Thyroid gland (tissue), 4 donors: ENCODE measurements at regions not wholly inside any gene's neighbourhood (a gene's known extent, or its start where the extent isn't known, plus 50 kb on each side); places are given as distances from the start of the nearest gene placed in this dataset.

ENCODE experiments used
- DNase-seq, 2 donors: peaks; one replicate each; pipeline ENCODE4 v3.0.0-alpha.2; 2019
- H3K27ac ChIP-seq, 3 donors: fragments of 200-600 bp; sonication (generic); 1 replicate in 2 of 3; 2 replicates in 1 of 3; pipeline ENCODE4 v1.5.1; 2016 to 2019; ENCODE audit warnings: mild to moderate bottlenecking in 1 of 3, moderate library complexity in 1 of 3
- H3K27me3 ChIP-seq: fragments of 200-600 bp; sonication (generic); one replicate; pipeline ENCODE4 v1.5.1; 2019
- H3K36me3 ChIP-seq, 2 donors: fragments of 200-600 bp; sonication (generic); one replicate each; pipeline ENCODE4 v1.5.1; 2016 to 2019
- H3K4me1 ChIP-seq, 2 donors: fragments of 200-600 bp; sonication (generic); one replicate each; pipeline ENCODE4 v1.5.1; 2017 to 2019
- H3K4me3 ChIP-seq, 3 donors: fragments of 200-600 bp; sonication (generic); replicated peaks in 1 of 3; 1 replicate in 2 of 3; 2 replicates in 1 of 3; pipeline ENCODE4 v1.5.1; 2016; ENCODE audit warnings: mild to moderate bottlenecking in 1 of 3
- H3K9me3 ChIP-seq: fragments of 200-600 bp; sonication (generic); one replicate; pipeline ENCODE4 v1.5.1; 2017
- CTCF ChIP-seq, 6 experiments: fragments of 200-600 bp in 3 of 6; fragments of 450-650 bp in 3 of 6; sonication (generic) in 3 of 6; IDR thresholded peaks; one replicate each; pipeline ENCODE4 v1.5.1; 2016 to 2019; ENCODE audit warnings: antibody characterized with exemption in 6 of 6, mild to moderate bottlenecking in 2 of 6, inconsistent platforms in 1 of 6, moderate library complexity in 1 of 6
- POLR2A ChIP-seq, 2 donors: fragments of 450-650 bp; IDR thresholded peaks; one replicate each; pipeline ENCODE4 v1.6.1; 2017; ENCODE audit warnings: antibody characterized with exemption in 2 of 2, mild to moderate bottlenecking in 2 of 2, moderate library complexity in 1 of 2
- WGBS, 2 donors: methylation state at CpG; one replicate each; pipeline ENCODE4 v1.1.5; 2017; 5-methylcytosine and 5-hydroxymethylcytosine counted together
- intact Hi-C: fragments of 100-400 bp; cut with DNase I; formaldehyde crosslinking; loops from one replicate; pipeline ENCODE4 v1.15.1; 2023

GRCh38 chr3:67863869-67864268 lies 209.5 kb upstream of the SUCLG2 start:
- WGBS, 2 donors: 73 to 77% methylated on average over 4 of the region's 4 CpGs
- no peak for DNase-seq
- Histone ChIP-seq H3K9me3 (no peaks in the 10 kb centered on the region), H3K36me3 (no peaks in the 10 kb centered on the region), H3K4me3 (no peak overlapping the region), H3K27ac (no peak overlapping the region), H3K4me1 (no peaks in the 10 kb centered on the region), H3K27me3 (no peaks in the 10 kb centered on the region)
- TF ChIP-seq POLR2A (IDR thresholded peaks at IDR 0.05): no peak
- TF ChIP-seq CTCF (IDR thresholded peaks at IDR 0.05): peak in 1 of 6 experiments; percentile 16
- intact Hi-C loops: no loop called here

- no peak overlapping the region for H3K4me3 ChIP-seq
- no peaks in the 10 kb centered on the region for H3K4me1 ChIP-seq
- no peaks in the 10 kb centered on the region for H3K27me3 ChIP-seq
- no peaks in the 10 kb centered on the region for H3K36me3 ChIP-seq
- no peaks in the 10 kb centered on the region for H3K9me3 ChIP-seq
- intact Hi-C loops: no loop called here
- 92 to 93% methylated on average over 3 of the region's 3 CpGs for WGBS, 2 donors
- no peak overlapping the region for H3K27ac ChIP-seq
- no peak for DNase-seq
- TF ChIP-seq POLR2A (IDR thresholded peaks at IDR 0.05) (no peak), CTCF (IDR thresholded peaks at IDR 0.05) (no peak)
These were observed 206.0 kb upstream of the SUCLG2 start for GRCh38 chr3:67860429-67860828.

DNA sequence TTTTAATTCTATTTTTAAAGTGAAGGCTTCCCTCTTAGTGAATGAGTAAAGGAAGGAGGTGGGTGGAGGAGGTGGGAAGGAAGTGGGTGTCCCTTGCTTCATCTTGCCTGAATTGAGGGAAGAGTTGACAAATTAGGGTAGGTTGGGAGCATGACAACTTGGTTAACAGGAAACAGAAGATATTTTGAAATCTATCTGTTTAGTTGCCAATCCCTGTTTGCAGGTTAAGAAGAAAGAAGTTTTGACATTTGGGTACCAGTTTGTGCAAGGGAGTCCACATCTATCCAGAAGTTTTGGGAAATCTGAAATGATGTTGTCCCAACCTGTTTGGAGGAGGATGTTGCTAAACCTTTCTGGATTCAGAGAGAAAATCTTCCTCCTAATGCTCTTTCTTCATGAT lies 204.1 kb upstream of the SUCLG2 start:
- TF ChIP-seq CTCF (IDR thresholded peaks at IDR 0.05): no peak

GRCh38 chr3:67856718-67857117 lies 202.3 kb upstream of the SUCLG2 start:
- Histone ChIP-seq H3K9me3 (no peaks in the 10 kb centered on the region), H3K4me3 (no peak overlapping the region), H3K27ac (no peak overlapping the region), H3K4me1 (no peaks in the 10 kb centered on the region), H3K36me3 (no peaks in the 10 kb centered on the region), H3K27me3 (no peaks in the 10 kb centered on the region)
- intact Hi-C loops: no loop called here
- TF ChIP-seq POLR2A (IDR thresholded peaks at IDR 0.05): no peak
- TF ChIP-seq CTCF (IDR thresholded peaks at IDR 0.05): no peak
- 90 to 96% methylated on average over 7 of the region's 7 CpGs for WGBS, 2 donors
- no peak for DNase-seq

More for the DNA sequence above, 204.1 kb upstream of the SUCLG2 start:
- DNase-seq: no peak
- no peaks in the 10 kb centered on the region for H3K27me3 ChIP-seq
- intact Hi-C loops: no loop called here
- no peaks in the 10 kb centered on the region for H3K36me3 ChIP-seq
- no peaks in the 10 kb centered on the region for H3K9me3 ChIP-seq
- no peak overlapping the region for H3K4me3 ChIP-seq
- no peak overlapping the region for H3K27ac ChIP-seq
- no peaks in the 10 kb centered on the region for H3K4me1 ChIP-seq

DNA sequence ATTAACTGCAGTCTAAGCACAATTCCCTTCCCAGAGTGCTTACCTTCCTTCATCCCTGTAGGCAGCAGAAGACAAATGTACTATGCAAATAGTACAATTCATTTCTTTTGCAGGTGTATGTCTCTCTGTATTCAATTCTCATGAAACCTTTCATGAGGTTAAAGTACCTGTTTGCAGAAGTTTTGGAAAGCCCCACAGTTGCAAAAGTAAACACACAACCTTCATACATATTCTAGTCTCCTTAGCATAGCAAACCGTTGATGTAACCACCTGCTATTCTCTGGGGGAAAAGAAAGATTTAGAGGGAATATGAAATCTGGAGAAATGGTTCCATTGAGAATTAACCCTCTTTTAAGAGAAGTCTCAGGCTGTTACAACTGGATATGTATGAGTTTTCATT lies 200.3 kb upstream of the SUCLG2 start:
- 76 to 88% methylated on average over 1 of the region's 1 CpG for WGBS, 2 donors
- H3K4me3 ChIP-seq: no peak overlapping the region
- TF ChIP-seq CTCF (IDR thresholded peaks at IDR 0.05) (no peak), POLR2A (IDR thresholded peaks at IDR 0.05) (no peak)
- DNase-seq: no peak
- no peaks in the 10 kb centered on the region for H3K27me3 ChIP-seq
- no peaks in the 10 kb centered on the region for H3K36me3 ChIP-seq
- no peak overlapping the region for H3K27ac ChIP-seq
- H3K9me3 ChIP-seq: no peaks in the 10 kb centered on the region
- intact Hi-C loops: no loop called here
- H3K4me1 ChIP-seq: no peaks in the 10 kb centered on the region
